Omental fat pad (tissue), 3 donors: ENCODE measurements at regions not wholly inside any gene's neighbourhood (a gene's known extent, or its start where the extent isn't known, plus 50 kb on each side); places are given as distances from the start of the nearest gene placed in this dataset.
"Not testable (repeated sequence)": the region's sequence is repeated elsewhere in the genome, so short reads cannot be mapped to it uniquely, and the experiment has no call there.

Source experiments
- ATAC-seq: fragments of 150-250 bp; one replicate; pipeline ENCODE4 v1.9.1; 2016; ENCODE audit warnings: mild to moderate bottlenecking, moderate library complexity; ENCODE audit not compliant: low FRiP score
- DNase-seq: peaks from one replicate; pipeline ENCODE4 v3.0.0-alpha.2; 2019; ENCODE audit warnings: low spot score
- CTCF ChIP-seq, 3 donors: fragments of 450-650 bp; IDR thresholded peaks; one replicate each; pipeline ENCODE4 v1.5.1; 2016 to 2017; ENCODE audit warnings: antibody characterized with exemption in 3 of 3, mild to moderate bottlenecking in 3 of 3, moderate library complexity in 2 of 3

- TF ChIP-seq CTCF (IDR thresholded peaks at IDR 0.05), result no peak
- ATAC-seq (no peak), DNase-seq (no peak)
Measured at GRCh38 chr10:35778306-35778705, 136.2 kb upstream of the FZD8 start.

DNA sequence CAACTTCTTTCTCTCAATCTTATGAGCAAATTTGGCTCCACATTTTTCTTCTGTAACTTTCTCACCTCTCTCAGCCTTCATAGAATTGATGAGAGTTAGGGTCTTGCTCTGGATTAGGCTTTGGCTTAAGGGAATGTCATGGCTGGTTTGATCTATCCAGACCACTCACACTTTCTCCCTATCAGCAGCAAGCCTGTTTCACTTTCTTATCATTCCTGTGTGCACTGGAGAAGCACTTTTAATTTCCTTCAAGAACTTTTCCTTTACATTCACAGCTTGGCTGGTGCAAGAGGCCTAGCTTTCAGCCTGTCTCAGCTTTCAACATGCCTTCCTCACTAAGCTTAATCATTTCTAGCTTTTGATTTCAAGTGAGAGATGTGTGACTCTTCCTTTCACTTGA lies 134.5 kb upstream of the FZD8 start:
- not testable (repeated sequence) for DNase-seq, ATAC-seq

DNA sequence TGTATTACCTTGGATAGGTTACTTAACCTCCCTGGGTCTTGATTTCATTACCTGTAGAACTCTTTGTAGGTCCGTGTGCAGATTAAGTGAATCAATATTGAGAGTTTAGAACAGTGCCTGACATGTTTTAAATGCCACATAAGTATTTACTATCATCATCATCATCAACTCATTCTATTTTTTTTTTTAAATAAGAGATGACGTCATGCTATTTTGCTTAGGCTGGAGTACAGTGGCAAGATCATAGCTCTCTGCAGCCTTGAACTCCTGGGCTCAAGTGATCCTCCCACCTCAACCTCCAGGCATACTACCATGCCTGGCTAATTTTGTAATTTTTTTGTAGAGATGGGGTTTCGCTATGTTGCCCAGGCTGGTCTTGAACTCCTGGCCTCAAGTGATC lies 132.0 kb upstream of the FZD8 start:
- no peak for ATAC-seq
- DNase-seq, result no peak
- TF ChIP-seq CTCF (IDR thresholded peaks at IDR 0.05), result no peak

DNA sequence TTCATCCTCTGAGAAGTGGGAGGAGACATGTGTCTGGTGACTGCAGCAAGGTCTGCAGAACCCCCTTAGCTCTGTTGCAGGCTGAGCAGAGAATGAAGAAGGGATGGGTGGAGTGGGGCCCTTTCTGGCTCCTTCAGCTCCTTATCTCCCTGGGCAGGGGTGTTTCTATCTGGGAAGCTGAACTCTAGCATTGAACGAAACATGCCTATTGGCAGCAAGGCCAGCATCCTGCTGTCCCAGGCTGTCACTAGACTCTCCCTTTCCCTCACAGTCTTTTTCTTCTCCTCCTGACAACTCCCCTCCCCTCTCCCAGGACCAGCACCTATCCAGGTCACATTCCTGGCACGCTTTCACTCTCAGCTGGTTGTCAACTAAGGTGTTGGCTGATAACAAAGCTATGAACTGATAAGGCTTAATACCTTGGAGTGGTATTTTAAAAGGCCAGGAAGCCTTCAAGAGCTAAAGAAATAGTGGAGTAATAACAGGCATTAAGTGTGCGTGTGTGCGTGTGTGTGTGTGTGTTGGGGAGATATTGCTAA lies 128.8 kb upstream of the FZD8 start:
- no peak for TF ChIP-seq CTCF (IDR thresholded peaks at IDR 0.05)
- no peak for ATAC-seq
- DNase-seq, result no peak

DNA sequence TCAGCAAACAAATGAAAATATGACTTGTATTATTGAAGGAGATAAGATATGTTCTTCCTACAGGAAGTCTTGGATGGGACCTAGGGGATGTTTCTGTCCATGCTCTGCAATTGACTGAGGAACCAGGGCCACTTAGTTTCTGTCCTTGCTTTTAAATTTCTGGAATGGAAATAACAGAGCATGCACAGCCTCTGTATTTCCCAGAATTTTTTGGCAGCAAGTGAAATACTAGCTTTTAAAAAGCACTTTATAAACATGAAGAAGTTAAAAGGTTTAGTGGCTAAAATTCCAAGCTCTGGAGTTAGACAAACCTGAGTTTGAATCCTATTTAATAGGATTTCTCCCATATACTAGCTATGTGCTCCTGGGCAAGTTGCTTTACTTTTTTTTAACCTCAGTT lies 127.7 kb upstream of the FZD8 start:
- no peak for TF ChIP-seq CTCF (IDR thresholded peaks at IDR 0.05)
- DNase-seq (no peak), ATAC-seq (no peak)

DNA sequence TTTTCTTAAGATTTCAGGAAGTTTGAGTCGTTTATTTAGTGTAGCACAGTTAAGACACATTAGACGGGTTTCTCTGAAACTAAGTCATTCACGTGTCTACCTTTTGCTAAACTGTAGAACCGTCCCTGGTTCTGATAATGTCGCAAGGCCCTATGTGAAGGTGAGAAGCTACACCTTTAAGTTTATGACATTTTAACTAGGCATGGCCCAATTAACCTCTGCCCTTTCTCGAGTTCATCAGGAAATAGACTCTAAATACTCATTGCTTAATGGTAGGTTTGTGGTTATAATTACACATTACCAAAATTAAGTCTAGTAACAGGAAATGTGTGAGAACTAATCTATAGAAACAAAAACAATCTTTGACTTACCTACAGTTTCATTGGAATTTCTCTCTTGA lies 126.6 kb upstream of the FZD8 start:
- ATAC-seq (no peak), DNase-seq (no peak)
- TF ChIP-seq CTCF (IDR thresholded peaks at IDR 0.05), result no peak

GRCh38 chr10:35768011-35768410 lies 125.9 kb upstream of the FZD8 start:
- no peak for DNase-seq
- no peak for ATAC-seq
- TF ChIP-seq CTCF (IDR thresholded peaks at IDR 0.05), result no peak

DNA sequence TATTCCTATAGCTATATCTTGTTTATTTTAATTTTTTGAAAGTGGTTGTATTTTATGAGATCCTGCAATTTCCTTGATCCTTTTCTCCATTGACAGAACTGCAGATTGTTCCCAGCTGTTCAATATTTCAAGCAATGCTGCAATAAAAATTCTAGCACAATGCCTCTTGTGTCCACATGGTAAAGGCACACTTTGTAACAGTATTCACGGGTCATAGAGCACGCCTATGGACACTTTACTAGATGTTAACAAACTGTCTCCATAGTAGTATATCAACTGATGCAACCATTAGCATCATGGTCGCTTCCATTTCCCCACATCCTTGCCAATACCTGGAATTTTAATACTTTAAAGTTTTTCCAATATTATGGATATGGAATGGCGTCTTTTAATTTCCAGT lies 123.9 kb upstream of the FZD8 start:
- TF ChIP-seq CTCF (IDR thresholded peaks at IDR 0.05), result no peak
- DNase-seq (no peak), ATAC-seq (no peak)
